CD4-positive, alpha-beta T cell treated with Interleukin-15 for 4 hours (primary cell): ENCODE measurements at regions not wholly inside any gene's neighbourhood (a gene's known extent, or its start where the extent isn't known, plus 50 kb on each side); places are given as distances from the start of the nearest gene placed in this dataset.
A peak's percentile ranks its signal among the peaks of the same experiment; 100 is the strongest.
"Not testable (repeated sequence)": the region's sequence is repeated elsewhere in the genome, so short reads cannot be mapped to it uniquely, and the experiment has no call there.

ENCODE experiments used
- DNase-seq: peaks from one replicate; pipeline ENCODE4 v3.0.0-alpha.2; 2020; ENCODE audit warnings: low spot score

DNA sequence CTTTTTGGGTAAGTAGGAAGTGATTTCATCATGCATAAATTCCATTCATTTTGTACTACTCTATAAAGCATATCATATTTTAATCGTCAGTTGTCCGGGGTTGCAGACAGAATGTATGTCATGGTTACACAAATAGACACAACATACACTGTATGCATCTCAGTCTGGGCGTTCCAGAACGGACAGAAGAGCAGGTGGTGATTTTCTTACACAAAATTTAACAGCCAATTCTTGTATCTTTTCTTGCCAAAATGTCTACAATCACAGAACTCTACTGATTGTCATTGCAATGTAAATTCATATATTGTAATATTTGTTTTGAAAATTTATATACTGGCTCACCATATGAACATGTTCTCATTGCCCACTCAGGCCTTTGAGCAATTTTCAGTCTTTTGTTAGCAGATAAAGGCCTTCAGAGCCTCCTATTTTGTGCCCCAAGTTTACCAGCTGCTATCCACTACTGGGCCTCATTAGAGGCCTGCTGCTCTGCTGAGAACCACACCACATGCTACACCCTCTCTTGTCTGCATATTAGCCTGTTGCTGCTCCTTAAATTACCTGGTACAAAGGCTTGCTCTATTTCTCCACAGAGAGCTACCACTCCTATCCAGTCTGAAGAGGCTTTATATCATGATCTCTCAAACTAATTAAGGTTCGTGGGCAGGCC lies 61.5 kb downstream of the PRDM13 start:
- DNase-seq: no peak

DNA sequence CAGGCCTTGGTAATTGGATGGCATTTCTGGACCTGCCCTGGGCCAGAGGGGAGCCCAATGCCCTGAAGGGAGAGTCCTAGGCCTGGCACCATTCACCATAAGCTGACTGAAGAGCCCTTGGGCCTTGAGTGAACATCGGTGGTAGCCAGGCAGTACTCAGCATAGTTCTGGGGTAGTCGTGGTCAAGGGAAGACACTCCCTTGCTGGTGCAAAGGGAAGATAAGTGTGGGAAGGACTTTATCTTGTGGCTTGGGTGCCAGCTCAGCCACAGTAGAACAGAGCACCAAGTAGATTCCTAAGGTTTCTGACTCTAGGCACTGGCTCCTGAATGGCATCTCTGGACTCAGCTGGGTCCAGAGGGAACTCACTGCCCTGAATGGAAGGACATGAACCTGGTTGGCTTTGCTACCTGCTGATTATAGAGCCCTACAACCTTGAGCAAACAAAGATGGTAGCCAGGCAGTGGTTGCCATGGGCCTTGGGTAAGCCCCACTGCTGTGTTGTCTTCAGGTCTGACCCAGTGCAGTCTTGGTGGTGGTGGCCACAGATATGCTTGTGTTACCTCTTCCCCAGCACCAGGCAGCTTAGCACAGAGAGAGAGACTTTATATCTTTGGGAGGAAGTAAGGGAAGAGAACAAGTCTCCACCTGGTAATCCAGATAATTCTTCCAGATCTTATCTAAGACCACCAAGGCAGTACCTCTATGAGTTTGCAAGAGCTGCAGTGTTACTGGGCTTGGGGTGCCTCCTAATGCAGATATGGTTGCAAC lies 83.5 kb downstream of the PRDM13 start:
- no peak for DNase-seq

DNA sequence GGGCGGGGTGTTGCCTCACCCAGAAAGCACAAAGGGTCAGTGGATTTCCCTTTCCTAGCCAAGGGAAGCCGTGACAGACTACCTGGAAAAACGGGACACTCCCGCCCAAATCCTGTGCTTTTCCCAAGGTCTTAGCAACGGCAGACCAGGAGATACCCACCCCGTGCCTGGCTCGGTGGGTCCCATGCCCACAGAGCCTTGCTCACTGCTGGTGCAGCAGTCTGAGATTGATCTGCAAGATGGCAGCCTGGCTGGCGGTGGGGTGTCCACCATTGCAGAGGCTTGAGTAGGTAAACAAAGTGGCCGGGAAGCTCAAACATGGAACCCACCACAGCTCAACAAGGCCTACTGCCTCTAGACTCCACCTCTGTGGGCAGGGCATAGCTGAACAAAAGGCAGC lies 95.7 kb downstream of the PRDM13 start:
- not testable (repeated sequence) for DNase-seq

DNA sequence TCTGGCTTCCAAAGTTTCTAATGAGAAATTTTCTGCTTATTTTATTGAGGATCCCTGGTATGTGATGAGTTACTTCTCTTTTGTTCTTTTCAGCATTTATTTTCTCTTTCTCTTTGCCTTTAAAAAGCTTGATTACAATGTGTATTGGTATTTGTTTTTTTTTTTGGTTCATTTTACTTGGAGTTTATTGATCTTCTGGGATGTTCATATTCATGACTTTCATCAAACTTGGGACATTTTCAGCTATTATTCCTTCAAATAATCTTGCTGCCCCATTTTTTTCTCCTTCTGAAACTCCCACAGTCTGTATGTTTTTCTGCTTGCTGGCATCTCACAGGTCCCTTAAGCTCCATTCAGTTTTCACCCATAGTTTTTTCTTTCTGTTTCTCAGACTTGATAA lies 102.4 kb downstream of the PRDM13 start:
- DNase-seq: no peak

DNA sequence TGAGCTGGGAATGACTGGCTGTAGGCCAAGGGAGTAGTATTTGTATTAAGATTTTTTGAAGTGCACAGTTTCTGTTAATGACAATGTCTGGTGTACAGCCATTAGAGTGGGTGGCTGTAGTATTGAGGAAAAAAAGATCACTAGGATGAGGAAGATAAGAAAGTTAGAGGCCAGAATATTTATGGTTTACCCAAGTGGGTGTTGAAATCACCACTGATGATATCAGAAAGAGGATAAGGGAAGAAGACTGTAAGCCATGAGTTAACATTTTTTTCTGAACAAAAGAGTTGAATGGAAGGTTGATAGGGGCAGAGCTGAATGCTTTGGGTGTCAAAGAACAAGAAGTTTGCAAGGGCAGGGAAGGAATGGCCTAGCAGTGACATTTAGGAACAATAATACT lies 104.7 kb downstream of the PRDM13 start:
- no peak for DNase-seq

DNA sequence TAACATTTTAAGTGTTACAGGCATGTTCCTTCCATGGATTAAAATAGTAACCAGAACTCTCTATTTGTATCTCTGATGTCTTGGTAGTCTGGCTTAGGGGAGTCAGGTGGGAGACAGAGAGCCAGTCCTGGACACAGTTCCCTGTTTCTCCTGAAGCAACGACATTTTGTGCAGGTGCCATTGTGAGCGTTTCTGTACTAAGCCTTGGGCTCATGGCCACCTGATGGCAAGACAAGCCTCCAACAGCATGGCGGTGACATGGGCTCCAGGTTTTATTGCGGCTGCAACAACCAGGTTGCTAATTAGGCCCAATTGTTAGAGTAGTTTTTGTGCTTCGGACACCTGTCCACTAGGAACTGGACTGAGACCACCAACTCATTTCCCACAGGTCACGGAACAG lies 105.3 kb downstream of the PRDM13 start:
- DNase-seq: no peak

DNA sequence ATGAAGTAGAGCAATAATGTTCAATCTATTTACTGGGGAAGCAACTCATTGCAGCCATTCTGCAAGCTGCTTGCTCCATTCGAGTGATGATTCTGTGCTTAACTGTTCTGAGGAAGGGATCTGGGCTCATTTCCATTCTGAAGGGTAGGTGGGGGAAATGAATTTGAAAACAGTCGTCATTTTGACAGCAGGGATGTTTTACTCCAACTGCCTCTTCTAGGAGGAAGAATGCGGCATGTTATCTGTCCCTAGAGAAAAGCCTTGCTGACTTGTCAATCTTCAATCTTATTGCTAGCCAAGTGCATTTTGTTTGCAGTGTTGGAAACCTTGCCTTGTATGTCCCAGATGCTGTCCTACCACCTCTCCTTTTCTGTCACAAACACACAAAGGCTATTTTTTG lies 105.9 kb downstream of the PRDM13 start:
- no peak for DNase-seq

DNA sequence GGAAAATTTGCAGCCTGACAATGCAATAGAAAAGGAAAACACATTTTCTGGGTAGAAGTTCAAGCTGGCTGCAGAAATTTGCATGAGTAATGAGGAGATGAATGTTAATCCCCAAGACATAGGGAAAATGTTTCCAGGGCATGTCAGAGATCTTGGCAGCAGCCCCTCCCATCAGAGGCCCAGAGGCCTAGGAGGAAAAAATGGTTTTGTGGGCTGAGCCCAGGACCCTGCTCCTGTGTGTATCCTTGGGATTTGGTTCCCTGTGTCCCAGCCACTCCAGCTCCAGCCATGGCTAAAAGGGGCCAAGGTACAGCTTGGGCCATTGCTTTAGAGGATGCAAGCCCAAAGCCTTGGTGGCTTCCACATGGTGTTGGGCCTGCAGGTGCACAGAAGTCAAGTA lies 115.4 kb downstream of the PRDM13 start:
- DNase-seq: not testable (repeated sequence)

DNA sequence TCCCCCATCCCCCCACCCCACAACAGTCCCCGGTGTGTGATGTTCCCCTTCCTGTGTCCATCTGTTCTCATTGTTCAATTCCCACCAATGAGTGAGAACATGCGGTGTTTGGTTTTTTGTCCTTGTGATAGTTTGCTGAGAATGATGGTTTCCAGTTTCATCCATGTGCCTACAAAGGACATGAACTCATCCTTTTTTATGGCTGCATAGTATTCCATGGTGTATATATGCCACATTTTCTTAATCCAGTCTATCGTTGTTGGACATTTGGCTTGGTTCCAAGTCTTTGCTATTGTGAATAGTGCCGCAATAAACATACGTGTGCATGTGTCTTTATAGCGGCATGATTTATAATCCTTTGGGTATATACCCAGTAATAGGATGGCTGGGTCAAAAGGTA lies 123.6 kb downstream of the PRDM13 start:
- DNase-seq: not testable (repeated sequence)

DNA sequence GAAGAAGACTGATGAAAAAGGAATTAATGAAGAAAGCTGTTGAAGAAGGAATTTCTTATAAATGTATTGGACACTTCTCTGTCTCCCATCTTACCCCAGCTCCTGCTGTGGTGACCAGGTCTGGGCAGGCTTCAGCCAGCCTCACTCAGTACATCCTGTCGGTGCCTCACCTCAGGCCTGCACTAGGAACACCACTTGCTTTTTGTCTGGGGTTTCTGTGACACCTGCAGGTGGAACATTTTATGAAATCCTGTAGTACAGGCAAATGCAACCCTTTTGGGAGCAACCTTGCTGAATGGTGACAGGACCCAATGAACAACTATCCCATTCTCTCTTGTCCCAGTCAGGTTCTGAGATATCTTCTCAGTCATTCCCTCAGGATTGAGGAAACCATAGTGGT lies 129.7 kb downstream of the PRDM13 start:
- DNase-seq: no peak

DNA sequence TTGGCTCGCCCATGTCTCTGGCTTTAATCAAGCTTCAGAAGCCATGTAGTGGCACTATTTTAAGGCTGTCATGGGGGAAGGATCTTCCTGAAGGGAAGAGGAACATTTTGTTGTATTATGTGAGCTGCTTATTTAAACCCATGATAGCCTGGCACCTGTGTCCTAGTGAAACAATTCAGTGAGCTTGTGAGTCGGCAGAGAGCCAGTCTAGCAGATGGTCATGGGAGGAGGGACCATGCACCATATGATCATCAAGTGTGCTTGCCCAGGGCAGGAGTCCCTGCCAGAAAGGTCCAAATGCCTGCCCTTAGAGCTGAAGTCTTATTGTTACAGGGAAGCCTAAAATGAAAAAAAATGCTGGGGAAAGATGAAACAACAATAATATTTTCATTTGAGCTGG lies 132.9 kb downstream of the PRDM13 start:
- DNase-seq: no peak

DNA sequence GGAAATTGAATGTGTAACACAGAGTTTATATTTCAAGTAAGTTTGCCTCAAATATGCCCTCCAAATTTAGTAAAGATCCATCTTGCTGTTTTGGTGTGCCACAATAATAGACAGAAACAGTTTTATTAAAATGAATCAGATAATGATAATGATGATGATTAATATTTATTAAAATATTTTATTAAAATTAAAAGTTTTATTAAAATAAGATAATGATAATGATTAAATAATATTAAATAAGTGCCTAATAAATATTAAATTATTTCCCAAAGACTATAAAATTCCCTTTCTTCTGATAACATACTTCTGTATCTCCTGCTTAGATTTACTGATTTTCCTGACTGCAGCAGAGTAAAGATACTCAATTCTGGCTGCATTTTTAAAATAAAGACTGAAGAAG lies 134.5 kb downstream of the PRDM13 start:
- no peak for DNase-seq

DNA sequence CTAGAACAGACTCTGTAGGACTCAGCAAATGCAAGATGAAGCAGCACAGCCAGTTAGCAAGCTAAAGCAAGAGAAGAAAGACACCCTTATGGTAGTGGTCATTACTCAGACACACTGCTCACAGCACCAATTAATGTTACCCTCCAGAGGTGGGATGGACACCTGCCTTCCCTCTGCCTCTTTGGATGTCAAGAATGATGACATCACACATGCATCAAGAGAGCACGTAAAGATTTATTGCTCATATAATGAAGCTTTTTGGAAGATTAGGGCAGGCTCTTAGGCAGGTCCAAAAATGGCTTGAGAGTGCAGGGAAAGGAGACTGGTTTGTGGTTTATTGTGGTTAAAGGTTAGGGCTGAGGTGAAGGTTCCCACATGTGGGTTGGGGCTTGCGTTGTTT lies 137.0 kb downstream of the PRDM13 start:
- no peak for DNase-seq

DNA sequence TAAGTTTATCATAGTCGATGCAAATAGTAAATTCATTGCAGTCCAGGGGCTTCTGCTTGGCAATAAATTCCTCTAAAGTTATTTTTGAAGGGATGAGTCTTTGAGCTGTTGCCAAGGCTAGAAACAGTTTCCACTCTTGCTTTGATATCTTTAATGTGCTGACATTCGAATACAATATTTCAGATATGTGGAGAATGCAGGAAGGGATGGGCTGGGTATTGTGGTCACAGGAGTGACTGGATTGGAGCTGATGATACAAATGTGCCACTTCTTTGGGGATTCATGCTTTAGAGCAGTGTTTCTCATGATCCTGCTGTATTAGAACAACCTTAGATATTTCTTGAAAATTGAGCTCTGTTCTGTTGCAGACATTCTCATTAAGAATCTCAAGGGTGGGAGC lies 139.0 kb downstream of the PRDM13 start:
- no peak for DNase-seq

DNA sequence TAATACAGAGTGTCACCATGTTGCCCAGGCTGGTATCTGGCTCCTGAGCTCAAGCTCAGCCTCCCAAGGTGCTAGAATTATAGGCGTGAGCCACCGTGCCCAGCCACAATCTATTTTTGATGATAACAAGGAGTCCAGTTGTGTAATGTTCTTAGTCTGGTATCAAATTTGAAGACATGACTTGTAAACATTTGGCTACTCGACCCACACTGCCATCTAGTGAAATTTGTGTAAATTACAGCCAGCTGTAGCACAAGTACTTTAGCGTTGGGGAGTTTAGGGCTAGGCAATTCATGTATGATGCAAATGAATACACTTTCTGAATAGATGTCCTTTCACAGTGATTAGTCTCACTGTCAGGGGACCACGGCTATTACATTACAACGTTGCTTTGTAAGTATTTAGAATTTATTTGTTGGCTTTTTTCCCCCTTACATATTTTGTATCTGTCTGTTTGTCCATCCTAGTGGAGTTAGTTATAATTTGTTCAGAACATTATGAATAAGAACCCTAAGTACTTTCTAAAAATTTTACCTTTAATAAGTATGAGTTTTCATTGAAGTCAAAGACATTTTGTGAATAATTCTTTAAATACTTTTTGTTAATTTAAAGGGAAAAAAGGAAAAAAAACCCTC lies 139.7 kb downstream of the PRDM13 start:
- DNase-seq: peak; percentile 74

DNA sequence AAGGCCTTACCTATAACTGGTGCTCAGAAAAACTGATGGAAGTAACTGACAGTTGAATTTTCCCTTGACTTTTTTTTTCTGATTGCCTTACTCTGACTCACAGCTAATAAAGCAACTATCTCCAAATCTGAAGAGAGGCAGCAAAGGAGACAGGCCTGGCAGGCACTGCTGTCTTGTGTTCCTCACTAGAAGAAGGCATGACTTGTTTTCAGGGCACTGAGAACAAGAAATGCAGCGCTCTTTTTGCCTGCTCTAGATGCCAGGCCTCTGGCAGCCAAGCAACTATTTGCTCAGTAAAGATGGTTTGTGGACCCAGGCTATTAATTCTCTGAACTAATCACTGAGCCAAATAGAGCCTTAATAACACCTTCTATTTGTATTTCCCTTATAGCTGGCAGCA lies 155.1 kb downstream of the PRDM13 start:
- no peak for DNase-seq

DNA sequence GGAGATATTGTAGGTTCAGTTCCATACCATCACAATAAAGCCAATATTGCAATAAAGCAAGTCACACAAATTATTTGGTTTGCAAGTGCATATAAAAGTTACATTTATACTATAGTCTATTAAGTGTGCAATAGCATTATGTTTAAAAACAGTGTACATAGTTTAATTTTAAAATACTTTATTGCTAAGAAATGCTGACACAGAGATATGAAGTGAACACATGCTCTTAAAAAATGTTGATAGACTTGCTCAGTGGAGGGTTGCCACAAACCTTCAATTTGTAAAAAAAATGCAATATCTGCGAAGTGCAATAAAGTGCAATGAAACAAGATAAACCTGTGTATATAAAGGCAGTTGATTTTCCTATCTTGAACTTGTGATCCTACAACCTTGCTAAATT lies 161.5 kb downstream of the PRDM13 start:
- DNase-seq: no peak

DNA sequence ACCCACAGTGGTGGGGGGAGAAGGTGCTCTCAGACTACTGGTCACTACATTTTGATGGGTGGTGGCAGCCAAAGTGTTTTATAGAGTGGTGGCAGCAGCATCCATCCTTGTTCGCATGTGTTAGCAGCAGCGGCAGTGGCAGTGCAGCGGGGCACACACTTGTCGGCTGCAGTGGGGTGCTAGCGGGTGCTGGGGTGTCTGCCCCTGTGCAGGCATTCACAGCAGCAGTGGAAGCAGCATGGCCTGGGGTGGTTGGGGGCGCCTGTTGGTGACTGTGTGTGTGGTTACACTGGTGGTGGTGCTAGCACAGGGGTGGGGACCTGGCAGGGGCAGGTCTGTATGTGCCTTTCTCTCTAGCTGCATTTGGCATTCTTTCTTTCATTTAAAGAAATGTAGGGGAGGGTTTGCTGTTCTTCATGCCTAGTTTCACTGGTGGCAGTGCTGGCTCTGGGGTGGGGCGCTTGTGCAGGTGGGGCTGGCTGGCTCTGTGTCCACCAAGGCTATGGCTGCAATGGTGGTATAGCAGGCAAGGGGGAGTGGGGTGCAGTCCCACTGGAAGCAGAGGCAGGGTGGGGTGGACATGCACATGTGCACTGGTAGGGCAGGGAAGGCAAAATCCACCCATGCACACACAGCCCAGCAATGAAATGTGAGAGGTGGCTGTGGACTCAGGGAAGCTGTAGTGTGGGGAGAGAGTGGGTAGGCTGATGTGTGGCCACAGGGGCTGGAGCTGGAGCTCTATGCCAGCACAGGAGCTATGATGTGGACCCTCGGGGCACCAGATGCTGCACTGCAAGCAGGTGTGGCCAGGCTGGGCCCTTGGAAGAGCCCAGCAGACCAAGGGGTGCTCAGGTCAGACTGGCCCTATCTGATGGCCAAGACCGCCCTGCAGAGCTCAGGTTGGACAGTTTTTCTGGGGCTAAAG lies 173.3 kb downstream of the PRDM13 start:
- DNase-seq: no peak

DNA sequence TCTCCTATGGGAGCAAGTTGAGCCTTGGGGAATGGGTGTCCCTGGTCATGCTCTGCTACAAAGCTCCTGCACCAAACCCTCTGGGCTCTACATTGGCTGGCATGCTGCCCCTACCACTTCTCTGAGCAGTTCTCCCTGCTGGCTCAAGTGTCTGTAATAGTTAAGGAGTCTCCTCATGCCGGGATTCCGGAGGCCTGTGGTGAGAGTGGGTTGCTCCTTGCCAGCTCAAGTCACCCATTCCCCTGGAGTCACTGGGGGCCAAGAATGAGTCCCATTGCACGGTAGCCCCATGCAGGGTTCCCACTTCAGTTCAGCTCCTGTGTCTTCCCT lies 173.9 kb downstream of the PRDM13 start:
- DNase-seq: no peak

DNA sequence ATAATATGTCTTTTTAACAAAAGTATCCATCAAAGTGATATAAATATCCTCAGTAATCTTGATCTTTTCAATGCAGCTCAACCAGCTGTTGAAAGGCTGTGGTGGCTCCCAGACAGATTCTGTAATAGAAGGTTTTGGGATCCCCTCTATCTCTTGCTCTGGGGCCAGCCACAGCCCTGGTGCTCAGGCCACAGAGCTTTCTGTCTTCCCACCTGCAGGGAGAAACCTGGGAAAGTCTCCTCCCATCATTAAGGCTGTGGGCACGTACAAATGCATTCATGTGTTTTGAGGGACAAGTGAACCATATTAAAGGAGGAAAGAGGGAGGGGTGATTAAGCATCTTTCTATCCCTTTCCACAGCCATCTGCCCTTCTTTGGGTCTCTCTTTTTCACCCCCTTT lies 183.1 kb downstream of the PRDM13 start:
- no peak for DNase-seq

DNA sequence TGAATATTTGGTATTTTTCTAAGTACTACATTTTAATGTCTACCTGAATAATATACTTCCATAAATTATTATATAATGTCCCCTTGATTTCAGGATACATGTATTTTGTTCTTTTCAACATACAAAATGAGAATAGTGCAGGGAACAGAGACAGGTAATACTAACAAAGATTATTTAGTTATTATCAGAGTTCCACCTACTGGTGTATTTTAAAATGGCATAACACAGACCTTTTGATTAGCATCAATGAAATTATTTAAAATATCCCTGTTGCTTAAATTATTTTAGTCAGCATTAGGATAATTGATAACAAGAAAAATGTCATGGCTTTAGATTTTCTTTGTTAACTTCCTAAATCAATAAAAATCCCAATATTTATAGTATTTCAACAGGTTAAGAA lies 184.0 kb downstream of the PRDM13 start:
- DNase-seq: no peak

DNA sequence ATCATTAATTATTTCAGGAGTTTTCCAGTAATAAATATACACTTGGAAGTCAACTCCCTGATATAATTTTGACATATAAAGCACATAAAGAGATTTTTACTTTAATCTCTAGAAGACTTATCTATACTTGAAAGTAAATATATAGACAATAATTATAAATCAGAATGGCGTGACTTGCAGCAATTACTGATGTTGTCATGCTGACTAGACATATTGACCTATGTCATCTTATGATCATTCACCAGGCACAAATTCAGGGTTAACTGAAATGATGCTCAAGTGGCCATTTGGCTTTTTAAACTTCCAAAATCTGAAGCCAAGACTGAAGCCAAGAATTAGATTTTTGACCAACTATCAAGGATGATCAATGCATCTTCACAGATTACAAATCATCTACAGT lies 192.2 kb downstream of the MCHR2 start:
- DNase-seq: no peak
